CD4-positive, CD25-positive, alpha-beta regulatory T cell (primary cell): ENCODE measurements at regions not wholly inside any gene's neighbourhood (a gene's known extent, or its start where the extent isn't known, plus 50 kb on each side); places are given as distances from the start of the nearest gene placed in this dataset.

Experiments used
- ATAC-seq, 2 donors: fragments of 150-1000 bp; cut with Tn5 transposase; one replicate each; pipeline ENCODE4 v1.10.0; 2021; ENCODE audit warnings: low read depth in 2 of 2, moderate number of reproducible peaks in 2 of 2, moderate library complexity in 1 of 2
- DNase-seq, 3 donors: peaks; one replicate each; pipeline versions ENCODE4 v3.0.0 to v3.0.0-alpha.2; 2012 to 2022; ENCODE audit warnings: mixed read lengths in 1 of 3
- H3K27ac ChIP-seq: one replicate; pipeline ENCODE4 v1.7.0; 2013; ENCODE audit warnings: mild to moderate bottlenecking, low read length; ENCODE audit not compliant: insufficient read depth, poor library complexity, severe bottlenecking
- H3K27me3 ChIP-seq: one replicate; pipeline ENCODE4 v1.7.0; 2013; ENCODE audit warnings: low read length; ENCODE audit not compliant: control insufficient read depth, insufficient read depth
- H3K36me3 ChIP-seq: one replicate; pipeline ENCODE4 v1.7.0; 2013; ENCODE audit warnings: mild to moderate bottlenecking, low read length, moderate library complexity; ENCODE audit not compliant: control insufficient read depth, insufficient read depth
- H3K4me1 ChIP-seq: 2 replicates; pipeline ENCODE4 v1.7.0; 2013; ENCODE audit warnings: mild to moderate bottlenecking, low read length; ENCODE audit not compliant: insufficient read depth, control insufficient read depth, poor library complexity, severe bottlenecking
- H3K4me3 ChIP-seq: one replicate; pipeline ENCODE4 v1.7.0; 2013; ENCODE audit warnings: low read depth, mild to moderate bottlenecking, low read length, moderate library complexity
- H3K9me3 ChIP-seq, 2 experiments: 1 replicate in 1 of 2; 2 replicates in 1 of 2; pipeline ENCODE4 v1.7.0; 2013; ENCODE audit warnings: low read length in 2 of 2, mild to moderate bottlenecking in 1 of 2, moderate library complexity in 1 of 2; ENCODE audit not compliant: control insufficient read depth in 2 of 2
- H3K27ac Mint-ChIP-seq, 3 donors: one replicate each; pipeline ENCODE4 v1.8.0; 2020 to 2022; ENCODE audit warnings: mild to moderate bottlenecking in 3 of 3, mixed read lengths in 3 of 3, moderate library complexity in 2 of 3
- H3K27me3 Mint-ChIP-seq: one replicate; pipeline ENCODE4 v1.8.0; 2022; ENCODE audit warnings: mild to moderate bottlenecking, mixed read lengths
- H3K36me3 Mint-ChIP-seq: one replicate; pipeline ENCODE4 v1.8.0; 2020; ENCODE audit warnings: mixed read lengths
- H3K4me1 Mint-ChIP-seq, 4 donors: one replicate each; pipeline ENCODE4 v1.8.0; 2020 to 2022; ENCODE audit warnings: mixed read lengths in 4 of 4, mild to moderate bottlenecking in 1 of 4
- H3K4me3 Mint-ChIP-seq, 4 donors: one replicate each; pipeline ENCODE4 v1.8.0; 2020 to 2022; ENCODE audit warnings: mild to moderate bottlenecking in 4 of 4, mixed read lengths in 4 of 4, moderate library complexity in 3 of 4
- H3K9me3 Mint-ChIP-seq, 7 donors: one replicate each; pipeline ENCODE4 v1.8.0; 2020 to 2022; ENCODE audit warnings: mixed read lengths in 7 of 7, mild to moderate bottlenecking in 3 of 7, moderate library complexity in 2 of 7

DNA sequence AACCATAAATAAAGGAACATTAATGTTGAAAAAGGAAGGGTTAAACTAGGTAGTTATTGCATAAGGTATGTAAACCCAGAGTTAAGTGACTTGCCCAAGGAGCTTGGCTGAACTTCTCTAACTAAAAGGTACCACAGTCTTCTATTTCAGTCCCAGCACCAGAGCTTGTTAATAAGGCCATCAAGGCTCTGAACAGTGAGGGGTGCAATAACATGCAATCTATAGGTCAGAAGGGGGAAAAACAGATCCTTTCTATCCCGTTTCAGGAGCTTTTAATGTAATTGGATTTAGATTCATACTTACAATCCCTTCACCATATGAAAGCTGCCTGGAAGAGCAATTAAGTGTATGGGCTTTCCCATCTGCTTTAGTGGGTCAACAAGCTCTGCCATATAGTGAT lies 441.5 kb upstream of the SPRY2 start:
- ATAC-seq, result no peak
- DNase-seq, result no peak
- no peak overlapping the region for H3K27ac Mint-ChIP-seq

DNA sequence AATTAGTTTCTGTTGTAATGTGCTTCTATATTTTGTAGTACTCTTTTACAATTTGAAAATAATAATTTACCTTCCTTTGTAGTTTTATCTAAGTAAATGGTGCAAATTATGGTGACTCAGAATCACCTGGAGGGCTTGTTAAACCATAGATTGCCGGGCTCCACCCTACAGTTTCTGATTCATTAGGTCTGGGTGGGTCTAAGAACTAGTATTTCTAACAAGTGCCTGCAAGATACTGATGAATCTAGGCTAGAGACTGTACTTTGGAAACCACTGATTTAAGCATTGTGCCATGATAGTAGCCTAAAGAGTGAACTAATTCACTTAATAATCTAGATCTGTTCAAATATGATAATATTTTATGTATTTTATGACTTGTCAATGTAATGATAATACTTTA lies 437.4 kb upstream of the SPRY2 start:
- Histone ChIP-seq H3K27me3 (no peaks in the 10 kb centered on the region), H3K27ac (no peak overlapping the region), H3K9me3 (no peaks in the 10 kb centered on the region), H3K36me3 (no peaks in the 10 kb centered on the region), H3K4me3 (no peak overlapping the region), H3K4me1 (no peaks in the 10 kb centered on the region)
- H3K36me3 Mint-ChIP-seq, result no peaks in the 10 kb centered on the region
- H3K4me1 Mint-ChIP-seq, result no peaks in the 10 kb centered on the region
- H3K4me3 Mint-ChIP-seq, result no peak overlapping the region
- ATAC-seq (no peak), DNase-seq (no peak)
- H3K27me3 Mint-ChIP-seq, result no peaks in the 10 kb centered on the region
- peaks cover 0 to 13% (median 3%) of the 10 kb centered on the region in 7 donors for H3K9me3 Mint-ChIP-seq
- no peak overlapping the region for H3K27ac Mint-ChIP-seq

More for the DNA sequence above, 441.5 kb upstream of the SPRY2 start:
- no peaks in the 10 kb centered on the region for H3K27me3 Mint-ChIP-seq
- Histone ChIP-seq H3K4me1 (no peaks in the 10 kb centered on the region), H3K36me3 (no peaks in the 10 kb centered on the region), H3K27me3 (no peaks in the 10 kb centered on the region), H3K9me3 (peaks cover 0 to 1% of the 10 kb centered on the region in 2 experiments), H3K27ac (no peak overlapping the region), H3K4me3 (no peak overlapping the region)
- no peak overlapping the region for H3K4me3 Mint-ChIP-seq
- no peaks in the 10 kb centered on the region for H3K36me3 Mint-ChIP-seq
- no peaks in the 10 kb centered on the region for H3K4me1 Mint-ChIP-seq
- H3K9me3 Mint-ChIP-seq, result peaks cover 0 to 19% (median 4%) of the 10 kb centered on the region in 7 donors

- Histone ChIP-seq H3K27ac (no peak overlapping the region), H3K4me1 (no peaks in the 10 kb centered on the region), H3K4me3 (no peak overlapping the region), H3K36me3 (no peaks in the 10 kb centered on the region), H3K27me3 (no peaks in the 10 kb centered on the region), H3K9me3 (peaks cover 0 to 11% of the 10 kb centered on the region in 2 experiments)
- Mint-ChIP-seq H3K4me3 (no peak overlapping the region), H3K9me3 (peaks cover 1 to 31% (median 8%) of the 10 kb centered on the region in 7 donors), H3K36me3 (no peaks in the 10 kb centered on the region), H3K27ac (no peak overlapping the region), H3K4me1 (no peaks in the 10 kb centered on the region), H3K27me3 (no peaks in the 10 kb centered on the region)
- DNase-seq (no peak), ATAC-seq (no peak)
These were observed 416.8 kb upstream of the SPRY2 start for GRCh38 chr13:80757694-80758093.

- H3K4me3 Mint-ChIP-seq, result no peak overlapping the region
- Histone ChIP-seq H3K4me1 (no peaks in the 10 kb centered on the region), H3K36me3 (no peaks in the 10 kb centered on the region), H3K4me3 (no peak overlapping the region), H3K27me3 (no peaks in the 10 kb centered on the region), H3K27ac (no peak overlapping the region), H3K9me3 (peaks cover 0 to 10% of the 10 kb centered on the region in 2 experiments)
- DNase-seq, result no peak
- no peaks in the 10 kb centered on the region for H3K4me1 Mint-ChIP-seq
- no peak for ATAC-seq
- no peaks in the 10 kb centered on the region for H3K27me3 Mint-ChIP-seq
- H3K9me3 Mint-ChIP-seq, result peaks cover 2 to 41% (median 17%) of the 10 kb centered on the region in 7 donors
- no peaks in the 10 kb centered on the region for H3K36me3 Mint-ChIP-seq
- no peak overlapping the region for H3K27ac Mint-ChIP-seq
These were observed 415.0 kb upstream of the SPRY2 start for GRCh38 chr13:80755910-80756309.

- H3K27me3 ChIP-seq, result no peaks in the 10 kb centered on the region
- ATAC-seq, result no peak
- no peaks in the 10 kb centered on the region for H3K36me3 Mint-ChIP-seq
These were observed 413.5 kb upstream of the SPRY2 start for GRCh38 chr13:80754441-80754840.

DNA sequence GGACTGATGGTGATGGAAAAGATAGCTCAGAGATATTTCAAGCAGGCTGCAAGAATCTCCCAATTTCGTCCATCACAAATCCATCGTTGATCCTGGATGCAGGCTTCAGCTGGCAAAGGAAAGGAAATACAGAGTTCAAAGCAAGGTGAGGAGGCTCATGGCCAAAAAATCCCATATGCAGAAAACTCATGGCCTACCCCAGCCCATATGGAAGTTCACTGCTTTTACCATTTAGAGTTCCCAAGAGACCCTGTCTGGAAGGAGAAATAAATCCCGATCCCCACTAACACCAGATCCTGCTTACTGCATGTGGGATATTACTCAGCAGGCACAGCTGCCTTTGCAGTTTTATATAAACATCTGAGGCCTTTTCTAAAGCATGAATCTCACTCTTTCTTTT lies 412.9 kb upstream of the SPRY2 start:
- DNase-seq, result no peak
- Mint-ChIP-seq H3K27ac (no peak overlapping the region), H3K27me3 (no peaks in the 10 kb centered on the region), H3K4me1 (no peaks in the 10 kb centered on the region), H3K4me3 (no peak overlapping the region), H3K9me3 (peaks cover 2 to 37% (median 17%) of the 10 kb centered on the region in 7 donors), H3K36me3 (no peaks in the 10 kb centered on the region)
- H3K36me3 ChIP-seq, result no peaks in the 10 kb centered on the region
- no peaks in the 10 kb centered on the region for H3K27me3 ChIP-seq
- no peak for ATAC-seq
- H3K4me1 ChIP-seq, result no peaks in the 10 kb centered on the region
- H3K27ac ChIP-seq, result no peak overlapping the region
- peaks cover 0 to 10% of the 10 kb centered on the region in 2 experiments for H3K9me3 ChIP-seq
- H3K4me3 ChIP-seq, result no peak overlapping the region

More at GRCh38 chr13:80754441-80754840, 413.5 kb upstream of the SPRY2 start:
- DNase-seq, result no peak
- no peak overlapping the region for H3K27ac Mint-ChIP-seq
- Histone ChIP-seq H3K9me3 (peaks cover 0 to 10% of the 10 kb centered on the region in 2 experiments), H3K4me1 (no peaks in the 10 kb centered on the region), H3K4me3 (no peak overlapping the region), H3K27ac (no peak overlapping the region), H3K36me3 (no peaks in the 10 kb centered on the region)
- no peak overlapping the region for H3K4me3 Mint-ChIP-seq
- H3K4me1 Mint-ChIP-seq, result no peaks in the 10 kb centered on the region
- no peaks in the 10 kb centered on the region for H3K27me3 Mint-ChIP-seq
- peaks cover 2 to 41% (median 17%) of the 10 kb centered on the region in 7 donors for H3K9me3 Mint-ChIP-seq

DNA sequence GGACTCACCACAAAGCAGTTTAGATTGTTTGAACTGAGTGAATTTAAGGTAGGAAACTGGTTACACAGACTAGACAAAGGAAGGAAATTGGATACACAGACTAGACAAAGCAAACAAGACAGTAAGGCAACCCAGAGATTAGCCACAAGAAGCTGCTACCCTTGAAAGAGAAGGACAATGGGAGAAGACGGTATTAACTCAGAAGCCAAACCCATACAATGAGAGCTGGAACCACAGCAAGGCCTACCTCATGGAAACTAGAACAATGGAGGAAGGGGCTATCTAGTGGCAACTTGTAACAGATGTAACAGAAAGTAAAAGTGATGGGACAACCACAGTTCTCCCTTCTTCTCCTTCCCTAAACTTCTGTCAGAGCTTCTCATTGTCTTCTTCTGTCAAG lies 410.9 kb upstream of the SPRY2 start:
- Histone ChIP-seq H3K4me3 (no peak overlapping the region), H3K27ac (no peak overlapping the region), H3K9me3 (peaks cover 0 to 10% of the 10 kb centered on the region in 2 experiments), H3K36me3 (no peaks in the 10 kb centered on the region), H3K27me3 (no peaks in the 10 kb centered on the region), H3K4me1 (no peaks in the 10 kb centered on the region)
- H3K9me3 Mint-ChIP-seq, result peaks cover 2 to 30% (median 15%) of the 10 kb centered on the region in 7 donors
- no peaks in the 10 kb centered on the region for H3K36me3 Mint-ChIP-seq
- H3K27me3 Mint-ChIP-seq, result no peaks in the 10 kb centered on the region
- DNase-seq (no peak), ATAC-seq (no peak)
- H3K27ac Mint-ChIP-seq, result no peak overlapping the region
- H3K4me3 Mint-ChIP-seq, result no peak overlapping the region
- H3K4me1 Mint-ChIP-seq, result no peaks in the 10 kb centered on the region

DNA sequence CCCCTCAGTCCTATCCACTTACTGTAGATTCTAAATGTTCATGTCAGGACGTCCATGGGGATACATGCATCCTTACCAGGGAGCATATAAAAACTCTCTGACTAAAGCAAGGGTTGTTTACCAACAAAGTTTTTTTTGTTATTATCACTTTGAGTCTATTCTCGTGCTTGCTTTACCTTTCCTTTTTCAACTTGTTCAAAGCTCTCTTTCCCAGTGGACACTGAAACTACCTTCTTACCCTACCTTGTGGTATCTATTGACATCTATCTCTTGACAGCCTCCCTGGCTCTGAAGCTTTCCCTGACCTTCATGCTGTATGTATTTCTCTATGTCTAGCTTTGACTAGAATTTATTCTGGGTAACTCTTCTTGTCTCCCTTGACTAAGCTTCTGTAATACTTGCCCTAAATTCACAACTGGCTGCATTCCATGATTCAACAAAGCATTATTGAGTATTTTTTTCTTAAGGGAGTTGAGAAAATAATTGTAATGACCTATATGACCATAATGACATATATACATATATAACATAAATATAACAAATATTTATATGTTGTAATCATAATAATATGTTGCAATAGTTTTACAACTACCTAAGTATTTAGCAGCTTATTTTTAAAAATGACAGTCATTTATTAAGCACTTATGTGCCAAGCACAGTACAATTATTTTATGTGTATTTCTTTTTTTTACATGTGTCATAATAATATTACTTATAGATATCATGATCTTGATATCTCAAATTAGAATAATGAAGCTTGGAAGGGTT lies 403.4 kb upstream of the SPRY2 start:
- no peaks in the 10 kb centered on the region for H3K4me1 Mint-ChIP-seq
- H3K4me3 ChIP-seq, result no peak overlapping the region
- peaks cover 0 to 2% of the 10 kb centered on the region in 2 experiments for H3K9me3 ChIP-seq
- DNase-seq (no peak), ATAC-seq (no peak)
- no peak overlapping the region for H3K4me3 Mint-ChIP-seq
- peaks cover 2 to 15% (median 8%) of the 10 kb centered on the region in 7 donors for H3K9me3 Mint-ChIP-seq
- H3K27ac Mint-ChIP-seq, result no peak overlapping the region
- H3K36me3 ChIP-seq, result no peaks in the 10 kb centered on the region
- H3K4me1 ChIP-seq, result no peaks in the 10 kb centered on the region
- no peaks in the 10 kb centered on the region for H3K27me3 ChIP-seq
- no peak overlapping the region for H3K27ac ChIP-seq
- no peaks in the 10 kb centered on the region for H3K36me3 Mint-ChIP-seq
- H3K27me3 Mint-ChIP-seq, result no peaks in the 10 kb centered on the region
